GM21381 (cell line): ENCODE measurements at regions not wholly inside any gene's neighbourhood (a gene's known extent, or its start where the extent isn't known, plus 50 kb on each side); places are given as distances from the start of the nearest gene placed in this dataset.
A peak's percentile ranks its signal among the peaks of the same experiment; 100 is the strongest.
"Not testable (repeated sequence)": the region's sequence is repeated elsewhere in the genome, so short reads cannot be mapped to it uniquely, and the experiment has no call there.

Experiments used
- ATAC-seq: cut with Tn5 transposase; IDR thresholded peaks from one replicate; pipeline ENCODE4 v1.9.1; 2021; ENCODE audit warnings: mild to moderate bottlenecking, moderate library complexity; ENCODE audit not compliant: unreplicated experiment

DNA sequence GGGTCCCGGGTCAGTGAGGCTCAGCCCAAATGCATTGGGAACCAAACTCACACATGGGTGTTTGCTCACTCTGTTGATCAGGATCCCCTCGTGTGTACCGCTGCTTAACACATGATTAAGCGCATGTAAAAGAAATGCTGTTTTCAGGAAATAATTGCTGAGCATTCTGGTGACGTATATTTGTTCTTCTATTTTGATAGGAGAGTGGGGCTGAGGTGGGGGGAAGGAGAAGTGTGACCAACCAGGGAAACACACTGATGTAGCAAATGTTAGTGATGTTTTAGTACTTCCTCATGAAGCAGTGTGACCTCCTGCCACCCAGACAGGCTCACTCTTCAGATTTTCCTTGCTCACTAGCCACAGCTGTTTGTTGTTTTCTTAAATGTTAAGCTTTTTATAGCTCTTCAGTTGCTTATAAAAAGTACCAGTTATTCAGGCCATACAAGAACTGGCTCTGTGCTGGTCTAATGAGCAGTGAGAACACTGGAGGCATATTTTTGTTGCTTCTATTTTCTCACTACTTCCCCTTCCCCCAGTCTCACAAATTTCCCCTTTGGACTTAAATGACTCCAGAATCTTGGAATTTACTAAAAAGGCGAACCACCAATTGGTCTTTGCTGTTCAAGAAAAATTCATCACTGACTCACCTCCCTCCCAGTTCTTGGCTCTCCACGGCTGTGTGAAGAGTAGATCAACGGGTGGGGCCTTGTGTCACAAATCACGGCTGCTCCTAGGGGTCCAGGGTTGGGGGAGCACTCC, 79.2 kb upstream of the BACH2 start:
- no peak for ATAC-seq

DNA sequence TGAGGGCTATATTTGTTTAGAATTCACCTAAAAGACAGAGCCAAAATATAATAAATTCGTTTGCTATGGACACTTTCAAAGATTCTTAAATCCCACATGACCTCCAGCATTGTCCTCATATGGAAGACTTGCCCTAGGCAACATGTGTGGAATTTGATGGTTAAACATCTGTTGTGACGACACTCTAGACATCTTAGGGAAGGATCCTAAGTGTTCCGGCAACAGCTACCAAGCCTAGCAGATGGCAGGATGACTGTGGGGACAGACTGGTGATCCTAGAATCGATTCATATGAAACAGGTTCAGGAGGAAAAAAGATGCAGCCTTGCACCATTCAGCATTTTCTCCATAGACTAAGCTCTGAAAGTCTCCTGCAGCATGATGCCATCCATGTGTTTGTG, 77.6 kb upstream of the BACH2 start:
- ATAC-seq, result no peak

- no peak for ATAC-seq
These were observed 76.2 kb upstream of the BACH2 start for GRCh38 chr6:90372885-90373284.

GRCh38 chr6:90372450-90372849, 75.8 kb upstream of the BACH2 start:
- ATAC-seq, result no peak

DNA sequence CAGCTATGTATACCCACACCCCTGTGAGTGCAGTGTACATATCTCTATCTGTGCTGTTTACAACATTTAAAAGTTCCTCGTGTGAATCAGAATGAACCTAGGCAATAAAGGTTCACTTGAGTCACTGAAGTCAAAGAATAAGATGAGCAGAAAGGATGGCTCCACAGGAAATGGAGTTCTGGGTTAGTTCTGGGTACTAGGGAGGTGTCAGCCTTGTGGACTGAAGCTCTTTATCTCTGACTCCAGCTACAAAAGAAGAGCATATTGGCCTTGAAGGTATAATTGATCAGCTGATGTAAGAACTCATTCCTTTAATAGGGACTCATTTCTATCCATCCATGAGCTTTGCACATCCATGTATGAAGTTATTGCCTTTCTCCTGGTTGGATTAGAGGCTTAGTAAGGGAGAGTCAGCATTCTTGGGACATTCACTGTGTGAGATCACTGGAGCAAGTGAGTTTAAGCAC, 73.9 kb upstream of the BACH2 start:
- no peak for ATAC-seq

- ATAC-seq, result no peak
These were observed 73.0 kb upstream of the BACH2 start for GRCh38 chr6:90369651-90370050.

DNA sequence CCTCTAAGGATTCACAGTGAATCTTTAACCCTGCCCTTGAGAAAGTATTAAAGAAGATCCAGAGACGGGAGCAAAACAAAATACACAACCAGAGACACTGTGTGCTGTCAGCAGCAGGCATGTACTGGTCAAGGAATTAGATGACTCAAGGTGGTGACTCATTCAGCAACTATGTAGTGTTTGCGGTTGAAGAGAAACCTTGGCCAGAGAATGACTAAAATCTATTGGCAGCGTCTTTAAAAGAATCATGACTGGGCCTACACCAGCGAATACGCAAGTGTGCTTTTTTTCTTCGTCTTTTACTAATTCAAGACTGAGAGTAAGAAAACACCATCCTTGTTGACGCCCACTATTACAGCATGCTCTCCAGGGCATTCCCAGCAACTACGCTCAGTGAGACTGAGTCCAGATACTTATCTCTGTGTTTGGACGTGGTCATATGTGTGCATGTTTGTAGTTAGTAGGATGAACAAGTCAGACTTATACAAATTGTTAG, 72.4 kb upstream of the BACH2 start:
- peak; percentile 100 for ATAC-seq

GRCh38 chr6:90368601-90369000, 72.0 kb upstream of the BACH2 start:
- no peak for ATAC-seq

GRCh38 chr6:90368001-90368400, 71.4 kb upstream of the BACH2 start:
- ATAC-seq, result no peak

- ATAC-seq, result no peak
These were observed 69.0 kb upstream of the BACH2 start for GRCh38 chr6:90365565-90366219.

- no peak for ATAC-seq
These were observed 68.4 kb upstream of the BACH2 start for GRCh38 chr6:90365002-90365401.

DNA sequence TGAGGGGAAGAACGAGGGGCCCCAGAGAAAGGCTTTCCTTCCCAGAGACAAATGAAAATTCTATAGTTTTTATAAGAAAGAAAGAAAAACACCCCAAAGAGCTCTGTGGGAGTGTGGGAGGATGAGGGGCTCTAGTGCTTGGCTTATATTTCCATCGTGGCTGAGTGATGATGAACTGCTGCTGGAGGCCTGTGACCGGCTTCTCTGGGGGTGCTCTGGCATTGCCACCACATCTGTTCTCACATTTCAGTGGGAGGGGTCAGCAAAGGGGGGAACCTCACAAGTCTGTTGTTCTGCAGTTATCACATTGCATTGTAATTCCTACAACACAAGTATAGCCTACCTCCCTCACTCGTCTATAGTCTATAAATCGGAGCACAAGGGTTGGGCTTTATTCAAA, 67.6 kb upstream of the BACH2 start:
- no peak for ATAC-seq

DNA sequence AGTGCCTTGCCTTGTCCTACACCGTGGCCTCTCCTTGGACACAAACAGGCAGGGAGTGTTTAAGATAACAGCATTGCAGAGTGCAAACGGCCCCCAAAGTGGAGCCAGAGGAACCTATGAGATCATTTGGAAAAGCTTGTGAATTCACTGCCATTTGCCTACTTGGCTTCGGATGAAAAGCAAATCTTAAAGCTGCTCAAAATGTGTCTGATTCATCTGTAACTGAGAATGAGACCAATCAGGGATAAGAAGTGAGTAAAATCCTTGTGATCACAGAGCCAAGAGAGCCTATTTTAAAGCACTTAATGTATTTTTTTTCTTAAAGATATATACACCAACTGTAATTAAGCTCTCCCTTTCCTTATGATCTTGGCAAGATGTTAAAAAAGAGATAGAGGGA, 65.7 kb upstream of the BACH2 start:
- ATAC-seq, result no peak

DNA sequence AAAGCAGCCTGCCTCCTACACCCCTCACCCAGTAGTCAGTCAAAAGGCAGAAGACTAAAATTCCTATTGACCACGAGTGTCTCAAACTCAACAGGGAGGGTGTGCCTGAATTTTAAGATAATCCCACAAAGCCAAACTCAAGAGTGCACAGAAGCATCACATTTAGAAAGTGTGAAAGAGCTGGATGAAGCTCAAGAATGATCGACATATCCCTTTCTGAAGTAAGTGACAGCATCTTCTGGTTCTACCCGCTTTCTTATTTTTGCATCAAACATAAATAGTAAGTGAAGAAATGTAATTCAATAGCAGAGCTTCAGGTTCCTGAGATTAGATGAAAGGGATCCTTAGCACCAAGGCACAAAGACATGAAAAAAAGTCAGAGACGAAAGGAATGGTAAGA, 64.5 kb upstream of the BACH2 start:
- no peak for ATAC-seq

DNA sequence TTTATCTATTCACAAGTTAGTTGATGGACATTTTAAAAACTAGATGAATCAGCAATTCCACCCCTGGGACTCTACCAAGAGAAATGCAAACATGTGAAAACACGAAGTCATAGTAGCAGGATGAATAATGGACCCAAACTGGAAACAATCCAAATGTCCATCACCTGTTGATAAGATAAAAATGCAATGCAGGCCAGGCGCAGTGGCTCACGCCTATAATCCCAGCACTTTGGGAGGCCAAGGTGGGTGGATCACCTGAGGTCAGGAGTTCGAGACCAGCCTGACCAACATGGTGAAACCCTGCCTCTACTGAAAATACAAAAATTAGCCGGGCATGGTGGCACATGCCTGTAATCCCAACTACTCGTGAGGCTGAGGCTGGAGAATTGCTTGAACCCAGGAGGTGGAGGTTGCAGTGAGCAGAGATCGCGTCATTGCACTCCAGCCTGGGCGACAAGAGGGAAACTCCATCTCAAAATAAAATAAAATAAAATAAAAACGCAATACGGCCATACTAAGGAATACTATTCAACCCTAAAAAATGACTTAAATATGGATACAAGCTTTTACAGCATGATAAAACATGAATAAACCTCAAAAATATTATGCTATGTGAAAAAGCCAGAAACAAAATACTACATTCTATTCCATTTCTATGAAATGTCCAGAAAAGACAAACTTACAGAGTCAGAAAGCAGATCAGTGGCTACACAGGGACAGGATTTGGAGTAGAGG, 61.6 kb upstream of the BACH2 start:
- not testable (repeated sequence) for ATAC-seq

DNA sequence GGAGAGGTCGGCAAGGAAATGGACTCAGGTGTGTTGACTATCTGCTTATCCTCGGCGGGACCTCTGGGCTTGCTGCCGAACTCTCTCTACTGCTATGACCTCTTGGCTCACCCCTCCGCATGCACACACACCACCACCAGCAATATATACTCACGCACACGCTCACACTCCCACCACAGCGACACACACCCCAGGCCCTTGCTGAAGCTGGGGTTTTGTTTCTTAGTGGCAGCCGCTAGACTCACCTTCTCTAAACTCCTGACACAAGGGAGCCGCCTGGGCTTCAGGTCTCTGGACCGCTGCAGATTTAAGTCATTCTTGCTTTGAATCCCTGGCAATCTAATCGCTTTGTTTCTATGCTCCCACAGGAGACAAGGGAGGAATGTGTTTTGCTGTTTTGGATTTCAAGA, 59.4 kb upstream of the BACH2 start:
- ATAC-seq, result no peak

GRCh38 chr6:90354961-90355360, 58.3 kb upstream of the BACH2 start:
- ATAC-seq, result no peak

- ATAC-seq, result no peak
These were observed 55.1 kb upstream of the BACH2 start for GRCh38 chr6:90351696-90352095.

DNA sequence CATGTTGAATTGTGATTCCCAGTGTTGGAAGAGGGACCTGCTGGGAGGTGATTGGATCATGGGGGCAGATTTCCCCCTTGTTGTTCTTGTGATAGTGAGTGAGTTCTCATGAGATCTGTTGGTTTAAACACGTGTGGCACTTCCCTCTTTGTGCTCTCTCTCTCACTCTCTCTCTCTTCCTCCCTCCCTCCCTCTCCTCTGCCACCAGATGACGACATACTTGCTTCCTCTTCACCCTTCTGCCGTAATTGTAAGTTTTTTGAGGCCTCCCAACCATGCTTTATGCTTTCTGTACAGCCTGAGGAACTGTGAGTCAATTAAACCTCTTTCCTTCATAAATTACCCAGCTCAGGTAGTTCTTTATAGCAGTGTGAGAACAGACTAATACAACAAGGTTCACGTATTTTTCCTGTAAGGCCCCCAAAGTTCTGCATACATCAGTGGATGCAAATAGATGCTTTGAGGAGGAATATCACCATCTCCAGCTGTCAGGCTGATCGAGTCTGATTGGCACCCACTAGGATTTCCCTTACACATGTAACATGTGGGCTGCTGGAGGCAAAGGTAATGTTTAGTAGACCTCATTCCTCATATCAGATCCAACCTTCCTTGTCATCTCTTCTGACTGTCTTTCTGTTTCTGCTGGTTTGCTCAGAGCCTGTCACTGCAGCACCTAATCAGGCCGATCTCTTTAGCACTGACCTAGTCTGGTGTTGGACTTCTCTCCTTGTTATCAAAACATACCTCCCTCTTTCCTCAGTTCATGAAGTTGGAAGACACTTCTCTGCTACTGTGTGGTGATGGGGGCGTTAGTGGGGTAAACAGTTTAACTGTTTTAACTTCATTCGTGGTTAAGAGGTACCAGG, 54.3 kb upstream of the BACH2 start:
- no peak for ATAC-seq

DNA sequence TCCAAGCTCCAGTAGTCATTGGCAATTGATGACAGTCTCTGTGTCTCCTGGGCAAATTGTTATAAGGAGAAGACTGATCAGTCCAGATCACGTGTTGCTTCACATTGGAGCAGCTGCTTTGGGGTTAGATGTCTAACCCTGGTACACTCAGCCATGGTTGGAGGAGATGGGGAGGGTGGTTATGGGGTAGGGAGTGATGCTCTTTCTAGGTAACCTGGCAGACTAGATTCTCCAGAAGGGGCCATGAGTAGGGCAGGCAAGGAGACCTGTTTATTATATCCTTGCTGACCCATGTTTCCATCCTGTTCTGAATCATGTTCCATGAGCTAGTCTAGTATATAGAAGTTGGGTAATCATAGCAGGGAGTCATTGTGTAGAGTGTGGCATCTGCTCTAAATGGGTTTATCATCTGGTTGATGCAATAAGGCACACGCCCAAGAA, 50.8 kb upstream of the BACH2 start:
- ATAC-seq, result no peak

GRCh38 chr6:90346729-90347128, 50.1 kb upstream of the BACH2 start:
- no peak for ATAC-seq
